ENCODE measurements at regions not wholly inside any gene's neighbourhood (a gene's known extent, or its start where the extent isn't known, plus 50 kb on each side); places are given as distances from the start of the nearest gene placed in this dataset.

DNA sequence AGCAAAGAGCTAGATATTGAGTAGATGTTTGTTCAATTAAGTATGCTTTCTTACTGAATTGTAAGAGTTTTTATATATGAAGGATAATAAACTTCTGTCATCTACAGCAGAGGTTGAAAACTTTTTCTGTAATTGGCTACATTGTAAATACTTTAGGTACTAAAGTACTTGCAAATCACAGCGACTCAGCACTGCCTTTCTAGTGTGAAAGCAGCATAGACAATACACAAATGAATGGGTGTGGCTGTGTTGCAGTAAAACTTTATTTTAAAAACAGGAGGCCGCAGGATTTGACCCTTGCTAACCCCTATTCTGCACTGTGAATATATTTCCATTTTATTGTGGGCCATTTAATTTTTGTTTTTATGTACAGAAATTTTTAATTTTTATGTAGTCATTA lies 104.3 kb upstream of the TMC3 start:
- Mint-ChIP-seq H3K36me3 (no peaks in the 10 kb centered on the region), H3K27me3 (ENCODE audit: low read depth) (no peaks in the 10 kb centered on the region), H3K4me3 (no peak overlapping the region), H3K9me3 (no peaks in the 10 kb centered on the region), H3K4me1 (peaks cover 23% of the 10 kb centered on the region), H3K27ac (0 out of 2 replicates have a peak overlapping the region, but pooled peaks have one; percentile 43)
- DNase-seq (ENCODE audit: low spot score) (no peak), ATAC-seq (no peak)
- CTCF ChIA-PET = interaction anchor here (1.2 kb wide), 2 partner anchors 68 to 174 kb away, joined by 3 to 4 read pairs; no protein-coding TSS in a partner anchor
- POLR2A ChIA-PET = no interaction called here
- TF ChIP-seq NR3C1 (CRISPR knock-in tag; conservative IDR thresholded peaks at IDR 0.05; ENCODE audit: low read depth) (no peak), JAZF1 (CRISPR knock-in tag; IDR thresholded peaks at IDR 0.05) (no peak), ESRRA (CRISPR knock-in tag; IDR thresholded peaks at IDR 0.05; ENCODE audit: borderline replicate concordance) (no peak), CREB1 (CRISPR knock-in tag; IDR thresholded peaks at IDR 0.05) (no peak)
- TF ChIP-seq, protein P1, sequence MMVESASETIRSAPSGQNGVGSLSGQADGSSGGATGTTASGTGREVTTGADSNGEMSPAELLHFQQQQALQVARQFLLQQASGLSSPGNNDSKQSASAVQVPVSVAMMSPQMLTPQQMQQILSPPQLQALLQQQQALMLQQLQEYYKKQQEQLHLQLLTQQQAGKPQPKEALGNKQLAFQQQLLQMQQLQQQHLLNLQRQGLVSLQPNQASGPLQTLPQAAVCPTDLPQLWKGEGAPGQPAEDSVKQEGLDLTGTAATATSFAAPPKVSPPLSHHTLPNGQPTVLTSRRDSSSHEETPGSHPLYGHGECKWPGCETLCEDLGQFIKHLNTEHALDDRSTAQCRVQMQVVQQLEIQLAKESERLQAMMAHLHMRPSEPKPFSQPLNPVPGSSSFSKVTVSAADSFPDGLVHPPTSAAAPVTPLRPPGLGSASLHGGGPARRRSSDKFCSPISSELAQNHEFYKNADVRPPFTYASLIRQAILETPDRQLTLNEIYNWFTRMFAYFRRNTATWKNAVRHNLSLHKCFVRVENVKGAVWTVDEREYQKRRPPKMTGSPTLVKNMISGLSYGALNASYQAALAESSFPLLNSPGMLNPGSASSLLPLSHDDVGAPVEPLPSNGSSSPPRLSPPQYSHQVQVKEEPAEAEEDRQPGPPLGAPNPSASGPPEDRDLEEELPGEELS (CRISPR knock-in tag; IDR thresholded peaks at IDR 0.05) = no peak
- TF ChIP-seq, protein P2, sequence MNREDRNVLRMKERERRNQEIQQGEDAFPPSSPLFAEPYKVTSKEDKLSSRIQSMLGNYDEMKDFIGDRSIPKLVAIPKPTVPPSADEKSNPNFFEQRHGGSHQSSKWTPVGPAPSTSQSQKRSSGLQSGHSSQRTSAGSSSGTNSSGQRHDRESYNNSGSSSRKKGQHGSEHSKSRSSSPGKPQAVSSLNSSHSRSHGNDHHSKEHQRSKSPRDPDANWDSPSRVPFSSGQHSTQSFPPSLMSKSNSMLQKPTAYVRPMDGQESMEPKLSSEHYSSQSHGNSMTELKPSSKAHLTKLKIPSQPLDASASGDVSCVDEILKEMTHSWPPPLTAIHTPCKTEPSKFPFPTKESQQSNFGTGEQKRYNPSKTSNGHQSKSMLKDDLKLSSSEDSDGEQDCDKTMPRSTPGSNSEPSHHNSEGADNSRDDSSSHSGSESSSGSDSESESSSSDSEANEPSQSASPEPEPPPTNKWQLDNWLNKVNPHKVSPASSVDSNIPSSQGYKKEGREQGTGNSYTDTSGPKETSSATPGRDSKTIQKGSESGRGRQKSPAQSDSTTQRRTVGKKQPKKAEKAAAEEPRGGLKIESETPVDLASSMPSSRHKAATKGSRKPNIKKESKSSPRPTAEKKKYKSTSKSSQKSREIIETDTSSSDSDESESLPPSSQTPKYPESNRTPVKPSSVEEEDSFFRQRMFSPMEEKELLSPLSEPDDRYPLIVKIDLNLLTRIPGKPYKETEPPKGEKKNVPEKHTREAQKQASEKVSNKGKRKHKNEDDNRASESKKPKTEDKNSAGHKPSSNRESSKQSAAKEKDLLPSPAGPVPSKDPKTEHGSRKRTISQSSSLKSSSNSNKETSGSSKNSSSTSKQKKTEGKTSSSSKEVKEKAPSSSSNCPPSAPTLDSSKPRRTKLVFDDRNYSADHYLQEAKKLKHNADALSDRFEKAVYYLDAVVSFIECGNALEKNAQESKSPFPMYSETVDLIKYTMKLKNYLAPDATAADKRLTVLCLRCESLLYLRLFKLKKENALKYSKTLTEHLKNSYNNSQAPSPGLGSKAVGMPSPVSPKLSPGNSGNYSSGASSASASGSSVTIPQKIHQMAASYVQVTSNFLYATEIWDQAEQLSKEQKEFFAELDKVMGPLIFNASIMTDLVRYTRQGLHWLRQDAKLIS (CRISPR knock-in tag; IDR thresholded peaks at IDR 0.05; ENCODE audit: borderline replicate concordance) = no peak

DNA sequence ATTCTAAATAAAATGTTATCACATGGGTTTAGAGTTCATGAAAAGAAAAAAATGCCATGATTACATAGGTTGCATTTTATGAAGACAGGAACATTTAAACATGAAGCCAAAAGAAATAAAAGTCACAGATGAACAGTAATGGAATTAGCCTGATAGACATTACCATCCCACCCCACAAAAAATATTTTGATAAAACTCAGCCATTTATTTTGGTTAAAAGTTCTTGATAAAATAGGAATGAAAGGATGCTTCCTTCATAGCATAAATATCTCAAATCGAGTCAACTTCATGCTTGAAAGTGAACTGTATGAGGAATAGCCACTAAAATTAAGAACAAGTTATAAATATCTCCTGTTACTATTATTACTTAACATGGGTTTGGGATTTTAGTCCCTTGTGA lies 101.9 kb upstream of the TMC3 start:
- peaks cover 17% of the 10 kb centered on the region for H3K4me1 Mint-ChIP-seq
- H3K4me3 Mint-ChIP-seq = no peak overlapping the region
- POLR2A ChIA-PET = no interaction called here
- H3K9me3 Mint-ChIP-seq = no peaks in the 10 kb centered on the region
- ATAC-seq = no peak
- H3K27ac Mint-ChIP-seq = no peak overlapping the region
- no peak for DNase-seq (ENCODE audit: low spot score)
- no peaks in the 10 kb centered on the region for H3K27me3 Mint-ChIP-seq (ENCODE audit: low read depth)
- TF ChIP-seq TEAD4 (CRISPR knock-in tag; IDR thresholded peaks at IDR 0.05) = no peak
- TF ChIP-seq, protein P3, sequence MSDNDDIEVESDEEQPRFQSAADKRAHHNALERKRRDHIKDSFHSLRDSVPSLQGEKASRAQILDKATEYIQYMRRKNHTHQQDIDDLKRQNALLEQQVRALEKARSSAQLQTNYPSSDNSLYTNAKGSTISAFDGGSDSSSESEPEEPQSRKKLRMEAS (CRISPR knock-in tag; IDR thresholded peaks at IDR 0.05) = no peak
- TF ChIP-seq, protein P4, sequence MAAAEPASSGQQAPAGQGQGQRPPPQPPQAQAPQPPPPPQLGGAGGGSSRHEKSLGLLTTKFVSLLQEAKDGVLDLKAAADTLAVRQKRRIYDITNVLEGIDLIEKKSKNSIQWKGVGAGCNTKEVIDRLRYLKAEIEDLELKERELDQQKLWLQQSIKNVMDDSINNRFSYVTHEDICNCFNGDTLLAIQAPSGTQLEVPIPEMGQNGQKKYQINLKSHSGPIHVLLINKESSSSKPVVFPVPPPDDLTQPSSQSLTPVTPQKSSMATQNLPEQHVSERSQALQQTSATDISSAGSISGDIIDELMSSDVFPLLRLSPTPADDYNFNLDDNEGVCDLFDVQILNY (CRISPR knock-in tag; IDR thresholded peaks at IDR 0.05) = no peak
- TF ChIP-seq CREB1 (CRISPR knock-in tag; IDR thresholded peaks at IDR 0.05) = no peak
- TF ChIP-seq, protein P5, sequence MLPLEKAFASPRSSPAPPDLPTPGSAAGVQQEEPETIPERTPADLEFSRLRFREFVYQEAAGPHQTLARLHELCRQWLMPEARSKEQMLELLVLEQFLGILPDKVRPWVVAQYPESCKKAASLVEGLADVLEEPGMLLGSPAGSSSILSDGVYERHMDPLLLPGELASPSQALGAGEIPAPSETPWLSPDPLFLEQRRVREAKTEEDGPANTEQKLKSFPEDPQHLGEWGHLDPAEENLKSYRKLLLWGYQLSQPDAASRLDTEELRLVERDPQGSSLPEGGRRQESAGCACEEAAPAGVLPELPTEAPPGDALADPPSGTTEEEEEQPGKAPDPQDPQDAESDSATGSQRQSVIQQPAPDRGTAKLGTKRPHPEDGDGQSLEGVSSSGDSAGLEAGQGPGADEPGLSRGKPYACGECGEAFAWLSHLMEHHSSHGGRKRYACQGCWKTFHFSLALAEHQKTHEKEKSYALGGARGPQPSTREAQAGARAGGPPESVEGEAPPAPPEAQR (CRISPR knock-in tag; IDR thresholded peaks at IDR 0.05) = no peak
- no peak for TF ChIP-seq ZNF263 (CRISPR knock-in tag; IDR thresholded peaks at IDR 0.05; ENCODE audit: low read depth)
- no peaks in the 10 kb centered on the region for H3K36me3 Mint-ChIP-seq
- CTCF ChIA-PET = no interaction called here

DNA sequence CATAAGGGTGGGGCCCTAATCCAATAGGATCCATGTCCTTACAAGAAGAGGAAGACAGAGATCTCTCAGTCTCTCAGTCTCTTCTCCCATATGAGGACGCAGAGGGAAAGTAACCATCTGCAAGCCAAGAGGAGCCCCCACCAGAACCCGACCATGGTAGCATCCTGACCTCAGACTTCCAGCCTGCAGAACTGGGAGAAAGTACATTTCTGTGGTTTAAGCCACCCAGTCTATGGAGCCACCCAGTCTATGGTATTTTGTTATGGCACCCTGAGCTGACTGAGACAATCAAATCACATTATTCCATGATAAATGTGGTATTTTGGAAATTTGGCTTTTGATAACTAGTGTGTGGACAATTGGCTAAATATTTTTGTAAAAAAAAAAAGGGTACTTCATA lies 101.5 kb upstream of the TMC3 start:
- Mint-ChIP-seq H3K27ac (no peak overlapping the region), H3K4me3 (no peak overlapping the region), H3K36me3 (no peaks in the 10 kb centered on the region), H3K27me3 (ENCODE audit: low read depth) (no peaks in the 10 kb centered on the region), H3K4me1 (peaks cover 13% of the 10 kb centered on the region), H3K9me3 (no peaks in the 10 kb centered on the region)
- TF ChIP-seq, protein P6, sequence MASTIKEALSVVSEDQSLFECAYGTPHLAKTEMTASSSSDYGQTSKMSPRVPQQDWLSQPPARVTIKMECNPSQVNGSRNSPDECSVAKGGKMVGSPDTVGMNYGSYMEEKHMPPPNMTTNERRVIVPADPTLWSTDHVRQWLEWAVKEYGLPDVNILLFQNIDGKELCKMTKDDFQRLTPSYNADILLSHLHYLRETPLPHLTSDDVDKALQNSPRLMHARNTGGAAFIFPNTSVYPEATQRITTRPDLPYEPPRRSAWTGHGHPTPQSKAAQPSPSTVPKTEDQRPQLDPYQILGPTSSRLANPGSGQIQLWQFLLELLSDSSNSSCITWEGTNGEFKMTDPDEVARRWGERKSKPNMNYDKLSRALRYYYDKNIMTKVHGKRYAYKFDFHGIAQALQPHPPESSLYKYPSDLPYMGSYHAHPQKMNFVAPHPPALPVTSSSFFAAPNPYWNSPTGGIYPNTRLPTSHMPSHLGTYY (CRISPR knock-in tag; IDR thresholded peaks at IDR 0.05) = no peak
- TF ChIP-seq ELF4 (CRISPR knock-in tag; IDR thresholded peaks at IDR 0.05; ENCODE audit: low read depth) (no peak), IRF2 (CRISPR knock-in tag; IDR thresholded peaks at IDR 0.05; ENCODE audit: borderline replicate concordance, low read depth) (no peak), FOXP1 (CRISPR knock-in tag; IDR thresholded peaks at IDR 0.05; ENCODE audit: borderline replicate concordance) (no peak)
- TF ChIP-seq, protein P7, sequence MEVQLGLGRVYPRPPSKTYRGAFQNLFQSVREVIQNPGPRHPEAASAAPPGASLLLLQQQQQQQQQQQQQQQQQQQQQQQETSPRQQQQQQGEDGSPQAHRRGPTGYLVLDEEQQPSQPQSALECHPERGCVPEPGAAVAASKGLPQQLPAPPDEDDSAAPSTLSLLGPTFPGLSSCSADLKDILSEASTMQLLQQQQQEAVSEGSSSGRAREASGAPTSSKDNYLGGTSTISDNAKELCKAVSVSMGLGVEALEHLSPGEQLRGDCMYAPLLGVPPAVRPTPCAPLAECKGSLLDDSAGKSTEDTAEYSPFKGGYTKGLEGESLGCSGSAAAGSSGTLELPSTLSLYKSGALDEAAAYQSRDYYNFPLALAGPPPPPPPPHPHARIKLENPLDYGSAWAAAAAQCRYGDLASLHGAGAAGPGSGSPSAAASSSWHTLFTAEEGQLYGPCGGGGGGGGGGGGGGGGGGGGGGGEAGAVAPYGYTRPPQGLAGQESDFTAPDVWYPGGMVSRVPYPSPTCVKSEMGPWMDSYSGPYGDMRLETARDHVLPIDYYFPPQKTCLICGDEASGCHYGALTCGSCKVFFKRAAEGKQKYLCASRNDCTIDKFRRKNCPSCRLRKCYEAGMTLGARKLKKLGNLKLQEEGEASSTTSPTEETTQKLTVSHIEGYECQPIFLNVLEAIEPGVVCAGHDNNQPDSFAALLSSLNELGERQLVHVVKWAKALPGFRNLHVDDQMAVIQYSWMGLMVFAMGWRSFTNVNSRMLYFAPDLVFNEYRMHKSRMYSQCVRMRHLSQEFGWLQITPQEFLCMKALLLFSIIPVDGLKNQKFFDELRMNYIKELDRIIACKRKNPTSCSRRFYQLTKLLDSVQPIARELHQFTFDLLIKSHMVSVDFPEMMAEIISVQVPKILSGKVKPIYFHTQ (CRISPR knock-in tag; IDR thresholded peaks at IDR 0.05) = no peak
- TF ChIP-seq, protein P8, sequence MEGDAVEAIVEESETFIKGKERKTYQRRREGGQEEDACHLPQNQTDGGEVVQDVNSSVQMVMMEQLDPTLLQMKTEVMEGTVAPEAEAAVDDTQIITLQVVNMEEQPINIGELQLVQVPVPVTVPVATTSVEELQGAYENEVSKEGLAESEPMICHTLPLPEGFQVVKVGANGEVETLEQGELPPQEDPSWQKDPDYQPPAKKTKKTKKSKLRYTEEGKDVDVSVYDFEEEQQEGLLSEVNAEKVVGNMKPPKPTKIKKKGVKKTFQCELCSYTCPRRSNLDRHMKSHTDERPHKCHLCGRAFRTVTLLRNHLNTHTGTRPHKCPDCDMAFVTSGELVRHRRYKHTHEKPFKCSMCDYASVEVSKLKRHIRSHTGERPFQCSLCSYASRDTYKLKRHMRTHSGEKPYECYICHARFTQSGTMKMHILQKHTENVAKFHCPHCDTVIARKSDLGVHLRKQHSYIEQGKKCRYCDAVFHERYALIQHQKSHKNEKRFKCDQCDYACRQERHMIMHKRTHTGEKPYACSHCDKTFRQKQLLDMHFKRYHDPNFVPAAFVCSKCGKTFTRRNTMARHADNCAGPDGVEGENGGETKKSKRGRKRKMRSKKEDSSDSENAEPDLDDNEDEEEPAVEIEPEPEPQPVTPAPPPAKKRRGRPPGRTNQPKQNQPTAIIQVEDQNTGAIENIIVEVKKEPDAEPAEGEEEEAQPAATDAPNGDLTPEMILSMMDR (IDR thresholded peaks at IDR 0.05) = no peak
- CTCF ChIA-PET = no interaction called here
- POLR2A ChIA-PET = no interaction called here
- ATAC-seq = no peak
- no peak for DNase-seq (ENCODE audit: low spot score)
